Nucleus accumbens (tissue), 56 donors: ENCODE measurements at regions not wholly inside any gene's neighbourhood (a gene's known extent, or its start where the extent isn't known, plus 50 kb on each side); places are given as distances from the start of the nearest gene placed in this dataset.

Experiments used
- DNase-seq, 56 donors: peaks; one replicate each; lab custom pipeline; 2025; lab: John Stamatoyannopoulos, UW

GRCh38 chr5:155886311-155887031, 440.5 kb upstream of the SGCD start:
- DNase-seq, result no peak

DNA sequence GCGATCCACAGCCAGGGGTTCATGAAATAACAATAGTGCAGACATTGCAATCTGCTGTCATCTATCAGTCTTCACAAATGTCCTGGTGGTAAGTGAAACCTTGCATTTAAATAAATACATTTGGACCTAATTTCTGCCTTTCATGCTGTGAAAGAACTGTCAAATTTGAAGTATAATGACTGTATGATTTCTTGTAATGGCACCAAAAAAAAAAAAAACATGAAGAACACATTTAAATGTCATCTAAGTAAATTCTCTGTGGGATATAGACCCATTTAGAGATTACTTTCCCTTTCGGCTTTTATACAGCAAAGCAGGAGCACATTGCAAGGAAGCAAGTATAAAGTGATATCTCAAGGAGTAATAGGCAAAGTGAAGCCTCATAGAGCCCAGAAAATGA, 431.5 kb upstream of the SGCD start:
- no peak for DNase-seq

GRCh38 chr5:155897761-155898160, 429.2 kb upstream of the SGCD start:
- DNase-seq, result no peak

- DNase-seq, result no peak
Observed at GRCh38 chr5:155898284-155898683, 428.7 kb upstream of the SGCD start.

GRCh38 chr5:155903791-155904190, 423.2 kb upstream of the SGCD start:
- no peak for DNase-seq

- DNase-seq, result no peak
Observed at GRCh38 chr5:155905364-155905763, 421.6 kb upstream of the SGCD start.

GRCh38 chr5:155906046-155906445, 420.9 kb upstream of the SGCD start:
- peak in 2 of 56 donors; percentile 1 to 4 for DNase-seq

GRCh38 chr5:155908543-155908942, 418.4 kb upstream of the SGCD start:
- no peak for DNase-seq

- DNase-seq, result peak in 1 of 56 donors; percentile 4
Observed at GRCh38 chr5:155912291-155912690, 414.7 kb upstream of the SGCD start.

- DNase-seq, result no peak
Observed at GRCh38 chr5:155914766-155915165, 412.2 kb upstream of the SGCD start.

DNA sequence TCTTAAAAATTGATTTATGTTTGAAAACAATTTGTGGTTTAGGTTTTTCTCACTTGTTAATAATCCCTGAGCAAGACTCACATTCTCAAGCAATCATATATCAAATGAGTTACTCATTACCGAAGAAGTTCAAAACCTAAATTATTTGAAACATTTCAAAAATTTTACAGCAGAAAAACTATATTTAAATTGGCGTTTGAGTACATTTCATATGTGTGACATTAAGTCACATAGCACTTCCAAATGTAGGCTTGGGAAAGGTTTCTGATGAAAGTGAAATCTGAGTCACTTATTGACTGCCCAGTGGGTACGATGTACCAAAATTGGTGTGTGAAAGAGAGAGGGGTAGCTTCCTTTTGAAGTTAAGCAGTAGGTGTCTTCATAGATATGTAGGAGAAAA, 411.4 kb upstream of the SGCD start:
- no peak for DNase-seq

GRCh38 chr5:155919126-155919525, 407.8 kb upstream of the SGCD start:
- DNase-seq, result no peak

DNA sequence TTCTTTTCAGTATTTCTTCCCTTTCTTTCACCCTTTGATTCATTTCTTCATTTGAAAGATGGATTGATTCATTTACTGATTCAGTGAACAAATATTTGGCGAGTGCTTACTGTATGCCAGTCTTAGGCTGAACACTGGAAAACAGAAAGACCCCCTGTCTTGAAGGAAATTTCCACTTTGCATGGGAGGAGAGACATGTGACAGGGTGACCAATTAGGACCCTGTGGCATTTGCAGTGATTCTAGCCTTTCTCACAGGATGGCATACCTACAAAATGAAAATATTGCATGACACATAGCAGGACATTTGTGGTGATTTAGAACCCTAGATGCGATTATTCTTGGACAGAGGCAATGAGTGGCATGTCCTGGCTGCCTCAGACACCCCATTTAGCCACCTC, 407.2 kb upstream of the SGCD start:
- no peak for DNase-seq

DNA sequence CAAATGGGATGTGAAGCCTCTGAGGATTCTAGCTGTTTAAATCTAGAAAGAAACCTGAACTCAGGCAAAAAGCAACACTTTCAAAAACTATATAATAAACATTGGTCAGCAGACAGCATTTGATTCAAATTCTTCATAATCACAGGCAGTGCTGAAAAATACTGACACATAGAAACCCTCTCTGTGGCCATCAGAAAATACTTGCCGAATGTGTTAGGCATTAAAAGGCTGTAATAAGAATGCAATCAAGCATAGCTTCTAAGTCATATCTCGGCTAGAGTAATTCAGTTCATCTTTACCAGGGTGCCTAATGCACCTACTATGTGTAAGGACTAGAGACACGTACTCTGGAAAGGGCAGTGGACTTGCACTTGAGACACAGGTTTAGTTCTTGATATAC, 405.3 kb upstream of the SGCD start:
- DNase-seq, result no peak

GRCh38 chr5:155923784-155924183, 403.2 kb upstream of the SGCD start:
- no peak for DNase-seq

- no peak for DNase-seq
Observed at GRCh38 chr5:155926031-155926430, 400.9 kb upstream of the SGCD start.

GRCh38 chr5:155926766-155927165, 400.2 kb upstream of the SGCD start:
- DNase-seq, result no peak

DNA sequence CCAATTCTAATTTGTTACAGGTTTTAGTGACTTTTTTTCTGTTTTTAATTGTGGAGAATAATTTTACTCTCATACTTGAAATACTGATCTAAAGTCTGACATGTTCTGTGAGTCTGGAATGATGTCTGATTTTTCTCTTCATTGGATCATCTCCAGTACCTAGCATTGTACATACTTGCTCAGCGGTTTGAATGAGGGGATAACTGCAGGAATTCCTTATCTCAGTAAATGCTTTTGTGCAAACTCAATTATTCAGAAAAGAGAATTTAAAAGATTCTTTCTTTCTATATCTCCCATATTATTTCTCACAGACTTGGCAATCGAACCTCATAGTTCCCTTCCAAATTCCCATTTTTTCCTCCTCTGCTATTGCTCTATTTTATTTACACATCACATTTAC, 397.9 kb upstream of the SGCD start:
- DNase-seq, result no peak

DNA sequence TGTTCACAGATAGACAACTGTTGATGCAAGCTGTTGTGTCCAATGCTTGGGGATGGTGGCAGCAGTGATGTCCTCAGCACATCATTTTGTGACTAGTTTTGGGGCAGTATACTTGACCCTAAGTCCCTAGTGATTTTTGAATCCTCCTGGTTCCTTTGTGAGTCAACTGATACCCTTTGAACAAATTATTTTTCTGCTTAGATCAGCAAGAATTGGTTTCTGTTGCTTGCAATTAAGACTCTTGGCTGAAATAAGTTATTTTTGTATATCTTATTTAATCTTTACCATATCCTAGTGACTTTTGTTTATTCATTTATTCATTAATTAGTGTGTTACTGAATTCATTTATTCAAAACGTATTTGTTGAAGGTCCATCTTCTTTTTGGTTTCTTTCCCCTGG, 392.0 kb upstream of the SGCD start:
- DNase-seq, result no peak

GRCh38 chr5:155935723-155936122, 391.2 kb upstream of the SGCD start:
- no peak for DNase-seq

- DNase-seq, result no peak
Observed at GRCh38 chr5:155936520-155937406, 390.2 kb upstream of the SGCD start.

DNA sequence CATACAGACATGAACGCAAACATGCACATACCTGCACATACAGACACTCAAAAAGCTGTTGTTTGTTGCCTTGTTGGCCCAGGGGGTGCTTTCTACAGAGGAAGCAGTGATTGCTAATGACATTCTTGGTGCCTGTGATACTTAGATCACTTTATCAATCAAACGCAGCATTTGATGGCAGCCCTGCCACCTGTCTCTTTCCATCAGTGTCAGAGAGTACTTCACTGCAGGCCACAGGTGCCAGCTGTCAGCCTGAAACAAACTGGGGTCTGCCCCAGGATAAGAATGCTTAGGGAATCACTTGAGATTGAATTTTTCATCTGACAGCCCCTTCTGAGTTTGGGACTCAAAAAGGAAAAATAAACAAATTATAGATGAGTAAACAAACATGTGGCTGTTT, 388.9 kb upstream of the SGCD start:
- DNase-seq, result no peak
